Liver (tissue), 8 donors: ENCODE measurements at regions not wholly inside any gene's neighbourhood (a gene's known extent, or its start where the extent isn't known, plus 50 kb on each side); places are given as distances from the start of the nearest gene placed in this dataset.

Source experiments
- DNase-seq: peaks from one replicate; pipeline ENCODE4 v3.0.0-alpha.2; 2017; ENCODE audit warnings: low spot score
- H3K27ac ChIP-seq, 2 donors: one replicate each; pipeline ENCODE4 v1.7.0; 2013; ENCODE audit warnings: inconsistent platforms in 2 of 2, low read length in 2 of 2, control low read depth in 1 of 2, low read depth in 1 of 2, mild to moderate bottlenecking in 1 of 2
- H3K27me3 ChIP-seq, 4 donors: one replicate each; pipeline versions ENCODE4 v1.6.1 to v1.7.0; 2013; ENCODE audit warnings: low read length in 3 of 4, inconsistent platforms in 1 of 4, mild to moderate bottlenecking in 1 of 4, moderate library complexity in 1 of 4; ENCODE audit not compliant: control insufficient read depth in 4 of 4, insufficient read depth in 4 of 4
- H3K36me3 ChIP-seq, 4 donors: one replicate each; pipeline versions ENCODE4 v1.6.1 to v1.7.0; 2013; ENCODE audit warnings: low read length in 3 of 4, mild to moderate bottlenecking in 3 of 4, low read depth in 1 of 4, moderate library complexity in 1 of 4; ENCODE audit not compliant: control insufficient read depth in 4 of 4, insufficient read depth in 3 of 4
- H3K4me1 ChIP-seq, 4 donors: one replicate each; pipeline versions ENCODE4 v1.6.1 to v1.7.0; 2013; ENCODE audit warnings: low read length in 3 of 4, mild to moderate bottlenecking in 3 of 4, moderate library complexity in 1 of 4; ENCODE audit not compliant: control insufficient read depth in 4 of 4, insufficient read depth in 4 of 4
- H3K4me3 ChIP-seq, 3 donors: one replicate each; pipeline versions ENCODE4 v1.6.1 to v1.7.0; 2013; ENCODE audit warnings: low read length in 3 of 3, control low read depth in 1 of 3, low read depth in 1 of 3, mild to moderate bottlenecking in 1 of 3
- H3K9ac ChIP-seq, 2 donors: one replicate each; pipeline ENCODE4 v1.7.0; 2013; ENCODE audit warnings: low read length in 2 of 2, mild to moderate bottlenecking in 2 of 2, moderate library complexity in 2 of 2, control low read depth in 1 of 2, low read depth in 1 of 2
- H3K9me3 ChIP-seq, 4 donors: one replicate each; pipeline versions ENCODE4 v1.6.1 to v1.7.0; 2013; ENCODE audit warnings: low read length in 3 of 4; ENCODE audit not compliant: control insufficient read depth in 4 of 4
- EGR1 ChIP-seq, 2 donors: IDR thresholded peaks; 2 replicates each; pipeline ENCODE4 v1.6.1; 2016 to 2018; ENCODE audit warnings: antibody characterized with exemption in 2 of 2, low read depth in 2 of 2
- FOXA1 ChIP-seq: IDR thresholded peaks from 2 replicates; pipeline ENCODE4 v1.6.1; 2016; ENCODE audit warnings: antibody characterized with exemption
- FOXA2 ChIP-seq: IDR thresholded peaks from 2 replicates; pipeline ENCODE4 v1.6.1; 2016; ENCODE audit warnings: antibody characterized with exemption
- GABPA ChIP-seq, 2 donors: IDR thresholded peaks in 1 of 2; conservative IDR thresholded peaks in 1 of 2; 2 replicates each; pipeline ENCODE4 v1.6.1; 2016; ENCODE audit warnings: antibody characterized with exemption in 2 of 2, mild to moderate bottlenecking in 1 of 2, moderate library complexity in 1 of 2
- HNF4A ChIP-seq, 2 donors: conservative IDR thresholded peaks; 2 replicates each; pipeline ENCODE4 v1.6.1; 2016; ENCODE audit warnings: antibody characterized with exemption in 2 of 2, mild to moderate bottlenecking in 2 of 2
- HNF4G ChIP-seq: IDR thresholded peaks from 2 replicates; pipeline ENCODE4 v1.6.1; 2016; ENCODE audit warnings: antibody characterized with exemption
- JUND ChIP-seq, 2 donors: IDR thresholded peaks; 2 replicates each; pipeline ENCODE4 v1.6.1; 2016; ENCODE audit warnings: antibody characterized with exemption in 2 of 2
- NR2F2 ChIP-seq: IDR thresholded peaks from 2 replicates; pipeline ENCODE4 v1.6.1; 2016; ENCODE audit warnings: antibody characterized with exemption
- RAD21 ChIP-seq, 2 donors: IDR thresholded peaks; 2 replicates each; pipeline ENCODE4 v1.6.1; 2016; ENCODE audit warnings: antibody characterized with exemption in 2 of 2, mild to moderate bottlenecking in 2 of 2
- RXRA ChIP-seq, 2 donors: IDR thresholded peaks; 2 replicates each; pipeline ENCODE4 v1.6.1; 2017 to 2018; ENCODE audit warnings: antibody characterized with exemption in 2 of 2, mild to moderate bottlenecking in 1 of 2
- SP1 ChIP-seq: IDR thresholded peaks from 2 replicates; pipeline ENCODE4 v1.6.1; 2018; ENCODE audit warnings: antibody characterized with exemption, mild to moderate bottlenecking
- YY1 ChIP-seq: IDR thresholded peaks from 2 replicates; pipeline ENCODE4 v1.6.1; 2016; ENCODE audit warnings: antibody characterized with exemption, mild to moderate bottlenecking
- WGBS: extraction: QIAGEN DNeasy Blood & Tissue Kit; methylation state at CpG from one replicate; pipeline ENCODE4 v1.1.7; 2013; 5-methylcytosine and 5-hydroxymethylcytosine counted together
- TF ChIP-seq, protein P1 (sequence below): IDR thresholded peaks from 2 replicates; pipeline ENCODE4 v1.6.1; 2016; ENCODE audit warnings: antibody characterized with exemption
- TF ChIP-seq, protein P2 (sequence below): fragments of 150-350 bp; IDR thresholded peaks from 2 replicates; pipeline ENCODE4 v1.5.1; 2017; ENCODE audit warnings: improper control_type of control experiment, low read depth, low read length; ENCODE audit not compliant: missing input control
- TF ChIP-seq, protein P3 (sequence below): IDR thresholded peaks from 2 replicates; pipeline ENCODE4 v1.6.1; 2016; ENCODE audit warnings: antibody characterized with exemption
- TF ChIP-seq, protein P4 (sequence below): IDR thresholded peaks from 2 replicates; pipeline ENCODE4 v1.6.1; 2016; ENCODE audit warnings: antibody characterized with exemption
- donor health status: healthy.
- donor health status: healthy.
- donor health status: healthy.
- donor health status: healthy.
- donor health status: healthy.

DNA sequence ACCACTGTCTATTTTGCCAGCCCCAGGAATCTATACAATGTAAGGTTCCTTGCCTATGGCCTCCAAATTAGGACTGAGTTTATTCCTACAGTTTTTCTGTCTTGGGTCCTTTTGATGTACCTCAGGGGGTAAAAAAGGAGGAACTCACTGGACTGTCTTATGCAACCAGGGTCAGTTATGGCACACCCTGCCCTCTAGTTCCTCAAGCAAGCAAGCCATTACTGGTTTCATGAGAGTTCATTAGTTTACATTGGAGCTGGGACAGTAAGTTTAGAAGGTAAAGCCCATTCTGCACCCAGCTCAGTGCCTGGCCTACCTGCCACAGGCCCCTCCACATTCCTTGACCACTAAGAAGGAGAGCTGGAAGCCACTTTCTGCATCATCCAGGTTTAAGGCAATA lies 68.7 kb upstream of the WIPF1 start:
- Histone ChIP-seq H3K4me1 (peaks cover 0 to 5% (median 0%) of the 10 kb centered on the region in 4 donors), H3K4me3 (no peak overlapping the region), H3K9ac (no peak overlapping the region), H3K27me3 (no peaks in the 10 kb centered on the region), H3K9me3 (no peaks in the 10 kb centered on the region), H3K27ac (peak overlapping the region; percentile 5 to 16), H3K36me3 (no peaks in the 10 kb centered on the region)
- no peak for DNase-seq
- no peak for TF ChIP-seq HNF4A (conservative IDR thresholded peaks at IDR 0.05)
- TF ChIP-seq RXRA (IDR thresholded peaks at IDR 0.05): no peak
- TF ChIP-seq, protein P1, sequence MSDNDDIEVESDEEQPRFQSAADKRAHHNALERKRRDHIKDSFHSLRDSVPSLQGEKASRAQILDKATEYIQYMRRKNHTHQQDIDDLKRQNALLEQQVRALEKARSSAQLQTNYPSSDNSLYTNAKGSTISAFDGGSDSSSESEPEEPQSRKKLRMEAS: no peak
- TF ChIP-seq FOXA2: no peak
- TF ChIP-seq, protein P2, sequence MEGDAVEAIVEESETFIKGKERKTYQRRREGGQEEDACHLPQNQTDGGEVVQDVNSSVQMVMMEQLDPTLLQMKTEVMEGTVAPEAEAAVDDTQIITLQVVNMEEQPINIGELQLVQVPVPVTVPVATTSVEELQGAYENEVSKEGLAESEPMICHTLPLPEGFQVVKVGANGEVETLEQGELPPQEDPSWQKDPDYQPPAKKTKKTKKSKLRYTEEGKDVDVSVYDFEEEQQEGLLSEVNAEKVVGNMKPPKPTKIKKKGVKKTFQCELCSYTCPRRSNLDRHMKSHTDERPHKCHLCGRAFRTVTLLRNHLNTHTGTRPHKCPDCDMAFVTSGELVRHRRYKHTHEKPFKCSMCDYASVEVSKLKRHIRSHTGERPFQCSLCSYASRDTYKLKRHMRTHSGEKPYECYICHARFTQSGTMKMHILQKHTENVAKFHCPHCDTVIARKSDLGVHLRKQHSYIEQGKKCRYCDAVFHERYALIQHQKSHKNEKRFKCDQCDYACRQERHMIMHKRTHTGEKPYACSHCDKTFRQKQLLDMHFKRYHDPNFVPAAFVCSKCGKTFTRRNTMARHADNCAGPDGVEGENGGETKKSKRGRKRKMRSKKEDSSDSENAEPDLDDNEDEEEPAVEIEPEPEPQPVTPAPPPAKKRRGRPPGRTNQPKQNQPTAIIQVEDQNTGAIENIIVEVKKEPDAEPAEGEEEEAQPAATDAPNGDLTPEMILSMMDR: no peak
- TF ChIP-seq NR2F2: no peak
- TF ChIP-seq, protein P3, sequence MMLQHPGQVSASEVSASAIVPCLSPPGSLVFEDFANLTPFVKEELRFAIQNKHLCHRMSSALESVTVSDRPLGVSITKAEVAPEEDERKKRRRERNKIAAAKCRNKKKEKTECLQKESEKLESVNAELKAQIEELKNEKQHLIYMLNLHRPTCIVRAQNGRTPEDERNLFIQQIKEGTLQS: no peak
- TF ChIP-seq RAD21 (IDR thresholded peaks at IDR 0.05): no peak
- no peak for TF ChIP-seq GABPA (IDR thresholded peaks at IDR 0.05 in 1 of 2, conservative IDR thresholded peaks at IDR 0.05 in 1 of 2)
- TF ChIP-seq FOXA1: no peak
- TF ChIP-seq HNF4G: no peak
- TF ChIP-seq SP1: no peak

DNA sequence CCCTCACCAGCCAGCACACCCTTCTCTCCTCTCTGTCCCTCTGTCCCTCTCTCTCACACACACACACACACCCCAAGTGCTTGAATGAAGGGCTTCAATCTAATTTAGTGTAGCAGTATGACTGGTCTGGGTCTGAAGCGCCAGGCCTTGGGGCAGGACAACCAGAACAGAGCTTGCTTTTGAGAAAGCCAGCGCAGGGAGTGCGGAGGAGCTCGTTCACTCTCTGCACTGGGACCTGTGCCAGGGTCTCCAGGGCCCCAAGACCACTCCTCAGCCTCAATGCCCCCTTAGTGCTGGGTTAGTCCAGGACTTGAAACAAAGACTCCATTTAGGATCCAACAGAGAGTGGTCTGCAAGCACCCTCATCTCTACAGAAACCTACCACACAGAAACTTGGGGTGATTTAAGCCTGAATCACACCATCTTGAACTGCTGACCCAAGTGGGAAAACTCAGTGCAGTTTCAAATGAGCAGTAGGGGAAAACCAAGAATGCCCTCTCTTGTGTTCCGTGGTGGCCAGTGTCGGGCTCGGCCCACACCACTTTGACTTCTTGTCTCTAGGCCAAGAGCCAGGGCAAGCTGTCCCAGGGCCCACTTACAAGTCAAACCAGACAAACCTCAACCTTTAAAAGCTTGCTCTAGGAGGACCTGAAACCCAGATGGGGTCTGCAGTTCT lies 66.6 kb upstream of the WIPF1 start:
- Histone ChIP-seq H3K4me1 (peaks cover 0 to 5% (median 0%) of the 10 kb centered on the region in 4 donors), H3K36me3 (no peaks in the 10 kb centered on the region), H3K27me3 (no peaks in the 10 kb centered on the region), H3K27ac (no peak overlapping the region), H3K9me3 (no peaks in the 10 kb centered on the region), H3K9ac (no peak overlapping the region), H3K4me3 (no peak overlapping the region)
- DNase-seq: no peak
- 95% methylated on average over 7 of the region's 7 CpGs for WGBS
- TF ChIP-seq, protein P3: no peak
- TF ChIP-seq YY1 (no peak), GABPA (IDR thresholded peaks at IDR 0.05 in 1 of 2, conservative IDR thresholded peaks at IDR 0.05 in 1 of 2) (no peak), JUND (IDR thresholded peaks at IDR 0.05) (no peak), RAD21 (IDR thresholded peaks at IDR 0.05) (no peak), RXRA (IDR thresholded peaks at IDR 0.05) (no peak), EGR1 (IDR thresholded peaks at IDR 0.05; ENCODE audit: low read depth in 2 of 2) (no peak), NR2F2 (no peak)
- TF ChIP-seq, protein P2: no peak
- TF ChIP-seq, protein P1: no peak
- TF ChIP-seq, protein P4, sequence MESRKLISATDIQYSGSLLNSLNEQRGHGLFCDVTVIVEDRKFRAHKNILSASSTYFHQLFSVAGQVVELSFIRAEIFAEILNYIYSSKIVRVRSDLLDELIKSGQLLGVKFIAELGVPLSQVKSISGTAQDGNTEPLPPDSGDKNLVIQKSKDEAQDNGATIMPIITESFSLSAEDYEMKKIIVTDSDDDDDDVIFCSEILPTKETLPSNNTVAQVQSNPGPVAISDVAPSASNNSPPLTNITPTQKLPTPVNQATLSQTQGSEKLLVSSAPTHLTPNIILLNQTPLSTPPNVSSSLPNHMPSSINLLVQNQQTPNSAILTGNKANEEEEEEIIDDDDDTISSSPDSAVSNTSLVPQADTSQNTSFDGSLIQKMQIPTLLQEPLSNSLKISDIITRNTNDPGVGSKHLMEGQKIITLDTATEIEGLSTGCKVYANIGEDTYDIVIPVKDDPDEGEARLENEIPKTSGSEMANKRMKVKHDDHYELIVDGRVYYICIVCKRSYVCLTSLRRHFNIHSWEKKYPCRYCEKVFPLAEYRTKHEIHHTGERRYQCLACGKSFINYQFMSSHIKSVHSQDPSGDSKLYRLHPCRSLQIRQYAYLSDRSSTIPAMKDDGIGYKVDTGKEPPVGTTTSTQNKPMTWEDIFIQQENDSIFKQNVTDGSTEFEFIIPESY: no peak
